Cardiac fibroblast (primary cell): ENCODE measurements at regions not wholly inside any gene's neighbourhood (a gene's known extent, or its start where the extent isn't known, plus 50 kb on each side); places are given as distances from the start of the nearest gene placed in this dataset.
A peak's percentile ranks its signal among the peaks of the same experiment; 100 is the strongest.

Experiments
- DNase-seq, 2 donors: peaks; one replicate each; pipeline versions ENCODE4 v3.0.0 to v3.0.0-alpha.2; 2010; ENCODE audit warnings: low read depth in 2 of 2
- H3K4me3 ChIP-seq, 2 donors: replicated peaks in 1 of 2; 1 replicate in 1 of 2; 2 replicates in 1 of 2; pipeline ENCODE4 v1.5.1; 2011; ENCODE audit warnings: low read depth in 2 of 2, low read length in 2 of 2, mild to moderate bottlenecking in 2 of 2, moderate library complexity in 1 of 2
- CTCF ChIP-seq: IDR thresholded peaks from one replicate; pipeline ENCODE4 v1.5.1; 2011; ENCODE audit warnings: low read depth, mild to moderate bottlenecking, low read length, inconsistent platforms

GRCh38 chr4:19905024-19905423 lies 346.7 kb upstream of the SLIT2 start:
- no peak for DNase-seq
- TF ChIP-seq CTCF = no peak
- H3K4me3 ChIP-seq = no peak overlapping the region

GRCh38 chr4:19888587-19888986 lies 363.1 kb upstream of the SLIT2 start:
- no peak for DNase-seq
- no peak overlapping the region for H3K4me3 ChIP-seq
- TF ChIP-seq CTCF = no peak

- TF ChIP-seq CTCF = no peak
- no peak overlapping the region for H3K4me3 ChIP-seq
- DNase-seq = peak in 1 of 2 donors; percentile 51
Measured at GRCh38 chr4:19883841-19884240, 367.9 kb upstream of the SLIT2 start.

- H3K4me3 ChIP-seq = no peak overlapping the region
- TF ChIP-seq CTCF = no peak
- DNase-seq = peak; percentile 17 to 28
Measured at GRCh38 chr4:19880206-19880605, 371.5 kb upstream of the SLIT2 start.

- H3K4me3 ChIP-seq = no peak overlapping the region
- TF ChIP-seq CTCF = no peak
- DNase-seq = no peak
Measured at GRCh38 chr4:19879330-19879729, 372.4 kb upstream of the SLIT2 start.

GRCh38 chr4:19857991-19858390 lies 393.7 kb upstream of the SLIT2 start:
- no peak for DNase-seq
- no peak for TF ChIP-seq CTCF
- H3K4me3 ChIP-seq = no peak overlapping the region

- H3K4me3 ChIP-seq = no peak overlapping the region
- peak; percentile 20 to 44 for DNase-seq
- TF ChIP-seq CTCF = no peak
Measured at GRCh38 chr4:19857380-19857779, 394.3 kb upstream of the SLIT2 start.
